ENCODE measurements at regions not wholly inside any gene's neighbourhood (a gene's known extent, or its start where the extent isn't known, plus 50 kb on each side); places are given as distances from the start of the nearest gene placed in this dataset.
A peak's percentile ranks its signal among the peaks of the same experiment; 100 is the strongest.

DNA sequence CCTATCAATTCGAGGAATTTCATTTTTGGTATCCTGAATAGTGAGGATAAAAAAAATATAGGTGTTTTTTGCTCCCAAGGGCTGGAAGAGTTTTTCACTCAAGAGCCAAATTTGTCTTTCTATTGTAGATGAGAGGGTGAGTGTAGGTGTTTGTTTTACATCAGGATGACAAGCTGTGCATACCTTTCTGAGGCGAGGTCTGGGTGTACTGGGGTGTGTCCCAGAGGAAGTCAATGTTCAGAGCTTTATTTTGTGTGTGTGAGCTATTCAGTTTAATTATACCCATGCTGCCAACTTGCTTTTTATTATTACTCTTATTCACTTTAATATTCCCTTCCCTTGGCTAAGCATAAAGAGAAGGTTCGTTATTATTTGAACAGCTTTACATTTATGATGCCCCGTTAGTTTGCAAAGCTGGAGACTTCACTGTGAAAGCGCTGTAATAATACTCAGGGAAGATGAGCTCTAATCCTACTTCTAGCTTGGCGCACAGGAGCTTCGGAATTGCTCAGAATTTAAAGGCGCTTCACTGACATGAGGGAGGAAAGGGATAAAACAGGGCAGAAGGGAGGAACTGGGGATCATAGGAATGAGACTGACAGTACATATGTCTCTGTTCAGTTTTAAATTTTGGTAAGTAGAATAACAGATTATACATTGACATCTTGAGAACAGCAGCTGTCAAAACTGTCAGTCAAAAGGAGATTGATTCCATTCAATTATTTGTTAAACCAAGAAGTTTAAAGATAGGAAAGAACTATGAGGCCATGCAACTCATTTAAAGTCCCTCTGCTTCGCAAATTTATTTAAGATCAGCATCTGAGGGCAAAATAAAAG, 117.7 kb upstream of the TP63 start:
- intact Hi-C loops (cut with DNase I), result no loop called here
- no peaks in the 10 kb centered on the region for H3K9me3 ChIP-seq
- H3K4me1 ChIP-seq (replicated peaks), result no peaks in the 10 kb centered on the region
- WGBS, result 52% methylated on average over 9 of the region's 9 CpGs
- no peak overlapping the region for H3K4me3 ChIP-seq
- H3K27ac ChIP-seq, result no peak overlapping the region
- no peaks in the 10 kb centered on the region for H3K36me3 ChIP-seq
- DNase-seq (ENCODE audit: low spot score), result peak; percentile 43
- H3K27me3 ChIP-seq (replicated peaks; ENCODE audit: insufficient read depth), result no peaks in the 10 kb centered on the region
- TF ChIP-seq POLR2AphosphoS5 (IDR thresholded peaks at IDR 0.05) (peak; percentile 39), POLR2A (IDR thresholded peaks at IDR 0.05) (no peak)

DNA sequence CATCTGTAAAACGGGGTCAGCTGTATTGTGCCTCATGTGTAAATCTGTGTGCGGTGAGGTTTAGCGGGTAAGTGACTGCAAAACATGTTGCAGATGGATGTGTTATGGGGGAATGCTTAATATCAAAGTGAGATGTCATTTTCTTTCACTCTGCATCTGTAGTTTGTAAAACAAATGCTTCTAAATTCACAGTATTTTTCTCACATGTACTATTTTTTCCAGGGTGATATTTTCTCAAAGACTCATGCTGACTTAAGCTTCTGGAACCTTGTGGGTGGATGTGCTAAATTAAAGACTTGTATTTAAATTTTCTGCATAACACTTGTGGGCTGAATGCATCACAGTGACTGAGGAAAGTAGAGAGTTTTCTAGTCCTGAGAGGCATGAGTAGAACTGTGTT, 115.2 kb upstream of the TP63 start:
- no peak for DNase-seq (ENCODE audit: low spot score)
- H3K27ac ChIP-seq, result no peak overlapping the region
- no peaks in the 10 kb centered on the region for H3K9me3 ChIP-seq
- TF ChIP-seq POLR2A (IDR thresholded peaks at IDR 0.05), result no peak
- TF ChIP-seq POLR2AphosphoS5 (IDR thresholded peaks at IDR 0.05), result no peak
- TF ChIP-seq, protein P1, sequence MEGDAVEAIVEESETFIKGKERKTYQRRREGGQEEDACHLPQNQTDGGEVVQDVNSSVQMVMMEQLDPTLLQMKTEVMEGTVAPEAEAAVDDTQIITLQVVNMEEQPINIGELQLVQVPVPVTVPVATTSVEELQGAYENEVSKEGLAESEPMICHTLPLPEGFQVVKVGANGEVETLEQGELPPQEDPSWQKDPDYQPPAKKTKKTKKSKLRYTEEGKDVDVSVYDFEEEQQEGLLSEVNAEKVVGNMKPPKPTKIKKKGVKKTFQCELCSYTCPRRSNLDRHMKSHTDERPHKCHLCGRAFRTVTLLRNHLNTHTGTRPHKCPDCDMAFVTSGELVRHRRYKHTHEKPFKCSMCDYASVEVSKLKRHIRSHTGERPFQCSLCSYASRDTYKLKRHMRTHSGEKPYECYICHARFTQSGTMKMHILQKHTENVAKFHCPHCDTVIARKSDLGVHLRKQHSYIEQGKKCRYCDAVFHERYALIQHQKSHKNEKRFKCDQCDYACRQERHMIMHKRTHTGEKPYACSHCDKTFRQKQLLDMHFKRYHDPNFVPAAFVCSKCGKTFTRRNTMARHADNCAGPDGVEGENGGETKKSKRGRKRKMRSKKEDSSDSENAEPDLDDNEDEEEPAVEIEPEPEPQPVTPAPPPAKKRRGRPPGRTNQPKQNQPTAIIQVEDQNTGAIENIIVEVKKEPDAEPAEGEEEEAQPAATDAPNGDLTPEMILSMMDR (IDR thresholded peaks at IDR 0.05), result no peak
- H3K4me1 ChIP-seq (replicated peaks), result no peaks in the 10 kb centered on the region
- H3K4me3 ChIP-seq, result no peak overlapping the region
- H3K27me3 ChIP-seq (replicated peaks; ENCODE audit: insufficient read depth), result no peaks in the 10 kb centered on the region
- H3K36me3 ChIP-seq, result no peaks in the 10 kb centered on the region
- 77% methylated on average over 3 of the region's 3 CpGs for WGBS
- intact Hi-C loops (cut with DNase I), result no loop called here

DNA sequence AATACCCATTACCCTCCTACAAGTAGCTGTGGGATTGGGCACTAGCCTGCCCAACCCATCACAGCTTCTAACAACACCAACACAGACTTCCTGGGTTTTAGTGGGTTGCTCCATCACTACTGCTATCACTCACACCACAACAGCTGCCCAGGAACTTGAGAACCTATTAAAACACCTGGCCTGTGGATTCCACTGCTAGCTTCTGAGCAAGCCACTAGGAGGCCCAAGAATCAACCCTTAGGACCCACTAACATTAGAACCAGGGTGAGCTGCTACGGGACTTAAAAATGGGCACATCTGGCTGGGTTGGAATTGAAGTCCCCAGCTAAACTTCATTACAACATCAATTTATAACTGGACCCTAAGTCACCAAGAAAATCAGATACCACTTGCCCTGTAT, 113.2 kb upstream of the TP63 start:
- no peak for DNase-seq (ENCODE audit: low spot score)
- no peak for TF ChIP-seq POLR2AphosphoS5 (IDR thresholded peaks at IDR 0.05)
- TF ChIP-seq POLR2A (IDR thresholded peaks at IDR 0.05), result no peak
- TF ChIP-seq, protein P1 (IDR thresholded peaks at IDR 0.05), result no peak
- Histone ChIP-seq H3K27me3 (replicated peaks; ENCODE audit: insufficient read depth) (no peaks in the 10 kb centered on the region), H3K36me3 (no peaks in the 10 kb centered on the region), H3K9me3 (no peaks in the 10 kb centered on the region), H3K27ac (no peak overlapping the region), H3K4me3 (no peak overlapping the region), H3K4me1 (replicated peaks) (no peaks in the 10 kb centered on the region)
- 93% methylated on average over 1 of the region's 1 CpG for WGBS
- intact Hi-C loops (cut with DNase I), result no loop called here

DNA sequence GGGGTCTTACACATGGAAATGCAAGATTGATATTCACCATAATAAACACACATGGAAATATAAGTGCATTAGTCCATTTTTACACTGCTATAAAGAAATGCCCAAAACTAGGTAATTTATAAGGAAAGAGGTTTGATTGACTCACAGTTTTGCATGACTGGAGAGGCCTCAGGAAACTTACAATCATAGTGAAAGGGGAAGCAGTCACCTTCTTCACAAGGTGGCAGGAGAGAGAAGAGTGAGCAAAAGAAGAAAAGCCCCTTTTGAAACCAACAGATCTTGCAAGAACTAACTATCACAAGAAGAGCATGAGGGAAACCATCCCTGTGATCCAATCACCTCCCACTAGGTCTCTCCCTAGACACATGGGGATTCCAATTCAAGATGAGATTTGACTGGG, 111.7 kb upstream of the TP63 start:
- intact Hi-C loops (cut with DNase I), result no loop called here

DNA sequence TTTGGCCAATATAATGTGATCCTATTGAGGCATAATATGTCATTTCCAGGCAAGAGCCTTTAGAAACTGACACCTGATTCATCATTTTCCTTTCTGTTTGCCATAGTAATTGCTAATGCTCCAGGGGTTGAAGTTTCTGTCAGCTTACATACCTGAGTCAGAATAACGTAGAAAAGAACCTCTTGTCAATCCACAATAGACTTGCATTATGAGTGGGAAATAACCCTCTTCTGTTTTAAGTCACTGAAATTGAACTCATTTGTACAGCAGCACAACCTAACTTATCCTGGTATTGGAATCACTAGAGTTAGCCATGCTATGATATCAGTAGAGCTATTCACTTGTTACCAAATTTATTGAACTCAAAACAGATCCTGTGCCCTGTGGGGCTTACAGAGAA, 101.7 kb upstream of the TP63 start:
- Histone ChIP-seq H3K4me1 (replicated peaks) (no peaks in the 10 kb centered on the region), H3K4me3 (no peak overlapping the region)
- intact Hi-C loops (cut with DNase I), result no loop called here

More for the DNA sequence above, 111.7 kb upstream of the TP63 start:
- no peak for TF ChIP-seq POLR2A (IDR thresholded peaks at IDR 0.05)
- Histone ChIP-seq H3K36me3 (no peaks in the 10 kb centered on the region), H3K9me3 (no peaks in the 10 kb centered on the region), H3K27me3 (replicated peaks; ENCODE audit: insufficient read depth) (no peaks in the 10 kb centered on the region), H3K4me3 (no peak overlapping the region), H3K4me1 (replicated peaks) (no peaks in the 10 kb centered on the region), H3K27ac (no peak overlapping the region)
- no peak for DNase-seq (ENCODE audit: low spot score)

More for the DNA sequence above, 101.7 kb upstream of the TP63 start:
- Histone ChIP-seq H3K27me3 (replicated peaks; ENCODE audit: insufficient read depth) (no peaks in the 10 kb centered on the region), H3K27ac (no peak overlapping the region), H3K9me3 (no peaks in the 10 kb centered on the region), H3K36me3 (no peaks in the 10 kb centered on the region)
- DNase-seq (ENCODE audit: low spot score), result no peak
- WGBS, result 91% methylated on average over 1 of the region's 1 CpG
- TF ChIP-seq POLR2A (IDR thresholded peaks at IDR 0.05) (no peak), POLR2AphosphoS5 (IDR thresholded peaks at IDR 0.05) (no peak)
- TF ChIP-seq, protein P1 (IDR thresholded peaks at IDR 0.05), result no peak

Data from prostate gland (tissue), 2 donors.